ENCODE measurements at regions not wholly inside any gene's neighbourhood (a gene's known extent, or its start where the extent isn't known, plus 50 kb on each side); places are given as distances from the start of the nearest gene placed in this dataset.

DNA sequence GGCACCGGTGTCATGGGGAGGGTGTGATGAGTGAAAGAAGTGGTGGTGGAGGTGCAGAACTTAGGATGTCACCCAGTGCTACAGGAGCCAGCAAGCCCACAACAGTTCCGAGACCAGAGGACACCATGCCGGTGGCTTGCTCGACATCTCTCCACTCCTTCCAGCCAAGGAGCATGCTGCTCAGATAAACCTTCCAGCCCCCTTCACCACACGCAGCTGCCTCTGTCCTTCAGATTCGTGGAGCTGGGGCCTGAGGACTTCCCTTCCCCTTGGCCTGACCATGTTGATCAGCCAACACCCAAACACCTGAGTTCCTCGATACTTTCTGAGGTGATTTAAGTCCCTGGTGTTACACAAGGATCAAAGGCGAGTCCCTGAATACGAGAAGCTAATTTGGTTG, 188.8 kb upstream of the FOXF1 start:
- Histone ChIP-seq H3K4me1 (ENCODE audit: insufficient read depth, low read length) (no peaks in the 10 kb centered on the region), H3F3A (ENCODE audit: low read length, unreplicated experiment) (no peaks in the 10 kb centered on the region), H3K4me2 (ENCODE audit: low read length) (no peak overlapping the region), H3K9me2 (replicated peaks; ENCODE audit: low read length) (no peaks in the 10 kb centered on the region), H2AFZ (ENCODE audit: low read length) (no peak overlapping the region), H4K20me1 (ENCODE audit: low read length) (no peaks in the 10 kb centered on the region), H3K9ac (ENCODE audit: low read length) (no peak overlapping the region), H3K4me3 (ENCODE audit: low read length) (no peak overlapping the region), H3K27ac (ENCODE audit: low read length) (no peak overlapping the region), H3K36me3 (ENCODE audit: low read depth, low read length) (no peaks in the 10 kb centered on the region), H3K9me3 (ENCODE audit: low read length) (no peaks in the 10 kb centered on the region), H3K79me2 (ENCODE audit: low read length) (no peaks in the 10 kb centered on the region), H3K27me3 (ENCODE audit: low read length) (peaks cover 13% of the 10 kb centered on the region)
- BruUV-seq (replicated peaks) = no TSS peak
- ATAC-seq (no peak), DNase-seq (no peak)
- ChIA-PET CTCF (no interaction called here), POLR2A (ENCODE audit: unreplicated experiment) (no interaction called here)
- intact Hi-C loops (cut with micrococcal nuclease) = no loop called here
- no peak for TF ChIP-seq EZH2 (IDR thresholded peaks at IDR 0.05; ENCODE audit: low read length, unreplicated experiment)

DNA sequence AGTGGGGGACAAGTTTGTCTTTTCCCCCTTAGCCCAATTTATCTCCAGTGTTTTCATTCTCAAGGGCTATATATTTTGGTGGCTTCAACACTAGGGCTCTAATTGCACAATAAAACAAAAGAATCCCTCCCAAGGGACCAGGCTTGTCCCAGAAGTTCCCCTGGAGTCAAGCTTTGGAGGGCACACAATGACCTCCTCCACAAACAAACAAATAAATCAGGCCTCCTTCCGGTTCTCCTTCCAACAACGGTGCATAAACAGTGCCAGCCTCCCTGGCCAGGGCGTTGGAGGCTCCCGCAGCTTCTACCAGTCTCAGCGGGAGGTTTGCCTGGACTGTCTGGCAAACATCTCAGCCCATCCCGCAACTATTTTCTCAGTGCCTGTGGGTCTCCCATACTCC, 188.0 kb upstream of the FOXF1 start:
- no peaks in the 10 kb centered on the region for H3K9me3 ChIP-seq (ENCODE audit: low read length)
- no peaks in the 10 kb centered on the region for H3K36me3 ChIP-seq (ENCODE audit: low read depth, low read length)
- TF ChIP-seq EZH2phosphoT487 (IDR thresholded peaks at IDR 0.05; ENCODE audit: borderline replicate concordance, low read length) (no peak), EZH2 (IDR thresholded peaks at IDR 0.05; ENCODE audit: low read length, unreplicated experiment) (no peak)
- TF ChIP-seq, protein P1, sequence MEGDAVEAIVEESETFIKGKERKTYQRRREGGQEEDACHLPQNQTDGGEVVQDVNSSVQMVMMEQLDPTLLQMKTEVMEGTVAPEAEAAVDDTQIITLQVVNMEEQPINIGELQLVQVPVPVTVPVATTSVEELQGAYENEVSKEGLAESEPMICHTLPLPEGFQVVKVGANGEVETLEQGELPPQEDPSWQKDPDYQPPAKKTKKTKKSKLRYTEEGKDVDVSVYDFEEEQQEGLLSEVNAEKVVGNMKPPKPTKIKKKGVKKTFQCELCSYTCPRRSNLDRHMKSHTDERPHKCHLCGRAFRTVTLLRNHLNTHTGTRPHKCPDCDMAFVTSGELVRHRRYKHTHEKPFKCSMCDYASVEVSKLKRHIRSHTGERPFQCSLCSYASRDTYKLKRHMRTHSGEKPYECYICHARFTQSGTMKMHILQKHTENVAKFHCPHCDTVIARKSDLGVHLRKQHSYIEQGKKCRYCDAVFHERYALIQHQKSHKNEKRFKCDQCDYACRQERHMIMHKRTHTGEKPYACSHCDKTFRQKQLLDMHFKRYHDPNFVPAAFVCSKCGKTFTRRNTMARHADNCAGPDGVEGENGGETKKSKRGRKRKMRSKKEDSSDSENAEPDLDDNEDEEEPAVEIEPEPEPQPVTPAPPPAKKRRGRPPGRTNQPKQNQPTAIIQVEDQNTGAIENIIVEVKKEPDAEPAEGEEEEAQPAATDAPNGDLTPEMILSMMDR (conservative IDR thresholded peaks at IDR 0.05; ENCODE audit: low read depth, low read length) = no peak
- H2AFZ ChIP-seq (ENCODE audit: low read length) = no peak overlapping the region
- no peaks in the 10 kb centered on the region for H3K79me2 ChIP-seq (ENCODE audit: low read length)
- ChIA-PET CTCF (no interaction called here), POLR2A (ENCODE audit: unreplicated experiment) (no interaction called here)
- no peaks in the 10 kb centered on the region for H4K20me1 ChIP-seq (ENCODE audit: low read length)
- no peak overlapping the region for H3K27ac ChIP-seq (ENCODE audit: low read length)
- H3K27me3 ChIP-seq (ENCODE audit: low read length) = peaks cover 17% of the 10 kb centered on the region
- no peak overlapping the region for H3K4me2 ChIP-seq (ENCODE audit: low read length)
- no peak overlapping the region for H3K9ac ChIP-seq (ENCODE audit: low read length)
- BruUV-seq (replicated peaks) = no TSS peak
- ATAC-seq (no peak), DNase-seq (no peak)
- H3K4me3 ChIP-seq (ENCODE audit: low read length) = no peak overlapping the region
- no peaks in the 10 kb centered on the region for H3K4me1 ChIP-seq (ENCODE audit: insufficient read depth, low read length)
- no peaks in the 10 kb centered on the region for H3K9me2 ChIP-seq (replicated peaks; ENCODE audit: low read length)
- no peaks in the 10 kb centered on the region for H3F3A ChIP-seq (ENCODE audit: low read length, unreplicated experiment)
- intact Hi-C loops (cut with micrococcal nuclease) = no loop called here

DNA sequence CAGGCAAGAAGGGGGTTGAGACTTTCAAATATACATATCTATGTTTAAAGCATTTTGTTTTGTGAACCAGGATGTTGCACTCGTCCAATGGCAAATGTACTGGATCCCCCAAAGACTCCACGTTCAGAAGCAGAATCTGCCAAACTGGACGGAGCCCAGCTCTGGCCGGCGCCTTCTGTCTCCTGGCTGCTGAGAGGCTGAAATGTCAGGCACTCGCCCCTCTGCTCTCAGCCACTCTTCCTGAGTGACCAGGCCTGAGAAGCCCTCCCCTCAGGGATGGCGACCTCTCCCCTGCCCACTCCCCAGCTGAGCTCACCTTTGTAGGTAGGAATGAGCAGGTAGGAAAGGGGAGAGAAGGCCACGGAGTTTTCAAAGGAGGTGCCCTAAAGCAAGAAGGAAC, 187.5 kb upstream of the FOXF1 start:
- Histone ChIP-seq H3K9me3 (ENCODE audit: low read length) (no peaks in the 10 kb centered on the region), H2AFZ (ENCODE audit: low read length) (no peak overlapping the region)

More for the DNA sequence above, 187.5 kb upstream of the FOXF1 start:
- DNase-seq (no peak), ATAC-seq (no peak)
- no peaks in the 10 kb centered on the region for H3K4me1 ChIP-seq (ENCODE audit: insufficient read depth, low read length)
- ChIA-PET CTCF (no interaction called here), POLR2A (ENCODE audit: unreplicated experiment) (no interaction called here)
- H3F3A ChIP-seq (ENCODE audit: low read length, unreplicated experiment) = no peaks in the 10 kb centered on the region
- H3K79me2 ChIP-seq (ENCODE audit: low read length) = no peaks in the 10 kb centered on the region
- H3K9ac ChIP-seq (ENCODE audit: low read length) = no peak overlapping the region
- no TSS peak for BruUV-seq (replicated peaks)
- H3K27ac ChIP-seq (ENCODE audit: low read length) = no peak overlapping the region
- intact Hi-C loops (cut with micrococcal nuclease) = no loop called here
- no peak overlapping the region for H3K4me3 ChIP-seq (ENCODE audit: low read length)
- H3K4me2 ChIP-seq (ENCODE audit: low read length) = no peak overlapping the region
- H3K36me3 ChIP-seq (ENCODE audit: low read depth, low read length) = no peaks in the 10 kb centered on the region
- no peaks in the 10 kb centered on the region for H3K9me2 ChIP-seq (replicated peaks; ENCODE audit: low read length)
- peaks cover 23% of the 10 kb centered on the region for H3K27me3 ChIP-seq (ENCODE audit: low read length)
- no peaks in the 10 kb centered on the region for H4K20me1 ChIP-seq (ENCODE audit: low read length)
- TF ChIP-seq, protein P1 (conservative IDR thresholded peaks at IDR 0.05; ENCODE audit: low read depth, low read length) = no peak
- no peak for TF ChIP-seq EZH2 (IDR thresholded peaks at IDR 0.05; ENCODE audit: low read length, unreplicated experiment)
- TF ChIP-seq EZH2phosphoT487 (IDR thresholded peaks at IDR 0.05; ENCODE audit: borderline replicate concordance, low read length) = no peak

Measured in PC-3 (cell line).